ENCODE measurements at regions not wholly inside any gene's neighbourhood (a gene's known extent, or its start where the extent isn't known, plus 50 kb on each side); places are given as distances from the start of the nearest gene placed in this dataset.
"Not testable (repeated sequence)": the region's sequence is repeated elsewhere in the genome, so short reads cannot be mapped to it uniquely, and the experiment has no call there.

DNA sequence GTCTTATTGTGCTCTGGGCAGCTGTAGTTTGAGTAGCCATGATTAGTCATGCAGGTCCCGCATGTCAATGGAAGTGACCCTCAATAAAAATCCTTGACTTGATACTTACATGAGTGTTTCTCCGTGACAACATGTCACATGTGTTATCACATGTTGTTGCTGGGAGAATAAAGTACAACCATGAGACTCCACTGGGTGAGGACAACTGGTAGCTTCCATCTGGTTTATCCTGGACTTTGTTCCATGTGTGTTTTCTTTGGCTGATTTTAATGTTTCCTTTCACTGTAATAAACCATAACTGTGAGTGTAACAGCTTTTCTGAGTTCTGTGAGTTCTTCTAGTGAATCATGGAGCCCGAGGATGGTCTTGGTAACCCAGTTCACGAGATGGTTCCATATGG is 63.1 kb upstream of the NDN start:
- no peak for DNase-seq

DNA sequence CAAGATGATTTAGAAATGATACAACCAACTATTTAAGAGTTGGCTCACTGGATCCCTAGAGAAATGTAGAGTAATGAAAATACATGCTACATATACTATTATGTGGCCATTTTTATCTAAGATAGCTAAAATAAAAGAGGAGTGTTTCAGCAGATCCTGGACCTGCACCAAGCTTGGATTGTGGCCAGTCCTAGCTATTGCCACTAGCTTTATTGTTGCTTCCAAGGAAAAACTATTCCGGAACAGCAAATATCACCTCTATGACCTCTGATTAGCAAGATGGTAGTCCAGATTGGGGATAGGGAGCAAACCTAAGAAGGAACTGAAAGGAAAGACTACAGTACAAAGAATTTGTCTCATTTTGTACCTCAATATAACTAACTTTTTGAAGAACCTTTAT is 63.7 kb upstream of the NDN start:
- no peak for DNase-seq

DNA sequence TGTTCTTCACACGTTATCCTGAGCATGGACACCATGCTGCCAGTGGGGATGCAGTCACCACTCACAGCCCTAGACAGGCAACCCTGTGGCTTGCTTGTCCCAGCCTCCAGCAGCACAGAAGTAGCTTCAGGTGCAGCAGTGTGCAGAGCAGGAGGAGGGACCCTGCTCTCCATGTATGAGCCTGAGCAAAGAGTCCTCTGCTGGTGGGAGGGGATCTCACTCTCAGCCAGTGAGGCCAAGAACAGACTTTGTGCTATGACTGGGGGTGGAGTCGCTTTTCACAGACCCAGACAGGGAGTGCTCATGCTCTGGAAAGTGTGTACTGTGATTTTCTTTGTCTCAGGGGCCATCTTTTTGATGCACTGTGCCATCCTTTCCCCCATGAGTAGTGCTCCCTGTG is 66.1 kb upstream of the NDN start:
- no peak for DNase-seq

DNA sequence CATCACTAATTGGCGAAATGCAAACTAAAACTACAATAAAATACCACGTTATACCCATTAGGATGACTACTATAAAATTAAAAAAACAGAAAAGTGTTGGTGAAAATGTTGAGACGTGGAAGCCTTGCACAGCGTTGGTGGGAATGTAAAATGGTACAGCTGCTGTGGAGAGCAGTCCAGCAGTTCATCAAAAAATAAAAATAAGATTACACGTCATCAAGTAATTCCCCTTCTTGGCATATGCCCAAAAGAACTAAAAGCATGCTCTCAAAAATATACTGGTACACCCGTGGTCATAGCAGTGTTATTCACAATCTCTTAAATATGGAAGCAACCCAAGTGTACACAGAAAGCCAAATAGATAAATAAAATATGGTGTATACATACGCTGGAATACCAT is 71.8 kb upstream of the NDN start:
- no peak for DNase-seq

DNA sequence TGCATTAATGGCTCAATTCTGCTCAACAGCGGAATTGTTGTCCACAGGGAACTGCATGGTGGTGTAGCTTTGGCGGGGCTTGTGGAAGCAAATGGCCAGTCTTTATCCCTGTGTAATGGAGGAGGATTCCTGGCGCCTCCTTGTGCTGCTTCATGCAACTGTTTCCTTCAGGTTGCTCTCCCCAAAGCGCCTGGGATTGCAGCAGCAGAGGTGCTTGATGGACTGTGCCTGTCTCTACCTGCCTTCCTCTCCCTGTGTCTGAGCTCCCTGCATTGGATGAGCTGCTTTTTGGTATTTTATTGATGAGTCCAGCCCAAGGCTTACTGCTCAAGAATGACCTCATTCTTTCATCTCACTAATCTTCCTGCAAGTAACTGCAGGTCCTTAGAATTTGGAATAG is 72.9 kb upstream of the NDN start:
- no peak for DNase-seq

DNA sequence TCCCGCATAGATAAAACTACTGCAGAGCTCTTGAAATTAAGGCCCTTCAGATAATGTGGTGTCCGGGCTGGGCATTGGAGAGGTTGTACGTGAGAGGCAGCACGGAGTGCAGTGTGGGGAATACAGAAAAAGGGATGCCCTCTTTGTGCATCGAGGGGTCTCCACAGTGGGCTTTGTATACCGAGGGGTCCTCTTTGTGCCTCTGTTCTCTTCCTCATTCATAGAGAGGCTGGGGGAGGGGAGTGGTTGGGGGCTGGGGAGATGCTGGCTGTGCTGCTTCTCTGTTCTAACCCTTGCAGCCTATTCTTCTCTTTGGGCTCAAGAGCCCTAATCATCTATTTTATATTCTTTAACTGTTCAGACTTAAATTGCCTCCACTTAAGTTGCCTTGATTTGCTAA is 74.3 kb upstream of the NDN start:
- DNase-seq: no peak

DNA sequence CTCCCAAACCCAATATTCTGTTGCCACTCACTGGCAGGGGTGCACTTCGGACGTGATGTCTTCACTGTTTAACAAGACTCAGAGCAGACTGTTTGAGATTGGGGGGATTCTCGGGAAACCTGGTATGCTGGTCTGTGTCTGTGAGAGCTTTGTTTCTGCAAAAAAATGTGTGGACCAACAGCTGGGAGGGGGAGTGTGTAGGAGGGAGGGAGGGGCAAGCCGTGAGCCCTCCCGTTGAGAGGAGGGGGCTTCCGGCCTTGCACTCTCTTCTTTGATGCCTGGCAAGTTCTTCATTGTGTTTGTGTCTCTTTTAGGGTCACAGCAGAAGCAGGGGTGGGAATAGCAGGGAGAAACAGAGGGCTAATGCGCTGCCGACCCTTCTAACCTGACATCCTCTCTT is 74.9 kb upstream of the NDN start:
- DNase-seq: no peak

DNA sequence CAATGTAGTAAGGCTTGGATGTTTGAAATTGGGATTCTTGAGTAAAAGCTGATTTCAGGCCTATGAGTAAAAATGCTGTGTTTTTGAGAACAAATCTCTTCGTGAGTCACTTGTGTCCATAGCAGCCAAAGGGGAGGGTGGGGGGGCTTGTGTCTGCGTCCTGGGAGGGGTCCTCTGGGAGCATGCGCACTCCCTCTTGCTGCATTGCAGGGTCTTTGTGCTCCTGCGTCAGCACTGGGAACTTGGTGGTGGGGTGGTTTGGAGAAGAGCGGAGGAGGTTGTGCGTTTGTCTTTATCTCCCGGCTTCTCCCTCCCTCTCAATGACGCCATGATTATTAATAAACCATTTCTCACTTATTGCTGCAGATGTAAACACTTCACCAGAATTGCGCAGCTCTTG is 75.9 kb upstream of the NDN start:
- no peak for DNase-seq

DNA sequence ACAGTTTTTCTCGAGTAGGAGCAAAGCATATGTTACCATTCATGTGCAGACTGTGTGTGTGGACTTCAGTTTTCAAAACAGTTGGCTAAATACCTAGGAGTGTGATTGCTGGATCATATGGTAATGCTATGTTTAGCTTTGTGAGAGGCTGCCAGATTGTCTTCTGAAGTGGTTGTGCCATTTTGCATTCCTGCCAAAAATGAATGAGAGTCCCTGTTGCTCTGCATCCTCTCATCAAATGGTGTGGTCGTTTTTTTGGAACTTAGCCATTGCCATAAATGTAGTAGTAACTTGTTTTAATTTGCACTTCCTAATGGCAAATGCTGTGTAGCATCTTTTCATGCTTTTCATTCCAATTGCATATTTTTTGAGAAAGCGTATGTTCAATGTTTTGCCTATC is 77.2 kb upstream of the NDN start:
- DNase-seq: no peak

DNA sequence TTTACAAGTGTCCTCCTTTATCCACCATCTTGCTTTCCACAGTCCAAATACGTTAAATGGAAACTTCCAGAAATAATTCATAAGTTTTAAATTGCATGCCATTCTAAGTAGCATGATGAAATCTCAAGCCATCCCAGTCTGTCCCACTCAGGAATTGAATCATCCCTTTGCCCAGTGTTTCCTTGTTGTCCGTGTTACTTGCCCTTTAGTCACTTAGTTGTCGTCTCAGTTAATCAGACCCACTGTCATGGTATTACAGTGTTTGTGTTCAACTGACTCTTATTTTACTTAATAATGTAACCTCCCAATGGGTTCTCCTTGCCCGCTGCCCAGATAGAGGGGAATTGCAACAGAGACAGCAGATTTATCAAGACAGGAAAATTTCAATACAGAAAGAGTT is 77.6 kb upstream of the NDN start:
- DNase-seq: no peak

DNA sequence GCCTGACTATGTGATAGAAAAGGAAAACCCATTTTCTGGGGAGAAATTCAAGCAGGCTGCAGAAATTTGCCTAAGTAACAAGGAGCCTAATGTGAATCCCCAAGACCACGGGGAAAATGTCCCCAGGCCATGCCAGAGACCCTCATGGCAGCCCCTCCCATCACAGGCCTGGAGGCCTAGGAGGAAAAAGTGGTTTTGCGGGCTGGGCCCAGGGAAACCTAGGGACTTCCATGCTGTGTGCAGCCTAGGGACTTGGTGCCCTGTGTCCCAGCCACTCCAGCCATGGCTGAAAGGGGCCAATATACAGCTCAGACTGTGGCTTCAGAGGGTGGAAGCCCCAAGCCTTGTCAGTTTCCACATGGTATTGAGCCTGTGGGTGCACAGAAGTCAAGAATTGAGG is 79.7 kb upstream of the NDN start:
- not testable (repeated sequence) for DNase-seq

DNA sequence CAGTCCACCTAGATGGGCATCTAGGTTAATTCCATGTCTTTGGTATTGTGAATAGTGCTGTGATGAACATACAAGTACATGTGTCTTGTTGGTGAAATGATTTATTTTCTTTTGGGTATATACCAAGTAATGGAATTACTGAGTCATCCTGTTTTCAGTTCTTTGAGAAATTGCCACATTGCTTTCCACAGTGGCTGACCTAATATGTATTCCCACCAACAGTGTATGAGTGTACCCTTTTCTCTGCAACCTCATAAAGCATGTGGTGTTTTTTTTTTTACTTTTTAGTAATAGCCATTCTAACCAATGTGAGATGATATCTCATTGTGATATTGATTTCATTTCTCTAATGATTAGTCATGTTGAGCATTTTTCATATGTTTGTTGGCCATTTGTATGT is 86.0 kb upstream of the NDN start:
- no peak for DNase-seq

DNA sequence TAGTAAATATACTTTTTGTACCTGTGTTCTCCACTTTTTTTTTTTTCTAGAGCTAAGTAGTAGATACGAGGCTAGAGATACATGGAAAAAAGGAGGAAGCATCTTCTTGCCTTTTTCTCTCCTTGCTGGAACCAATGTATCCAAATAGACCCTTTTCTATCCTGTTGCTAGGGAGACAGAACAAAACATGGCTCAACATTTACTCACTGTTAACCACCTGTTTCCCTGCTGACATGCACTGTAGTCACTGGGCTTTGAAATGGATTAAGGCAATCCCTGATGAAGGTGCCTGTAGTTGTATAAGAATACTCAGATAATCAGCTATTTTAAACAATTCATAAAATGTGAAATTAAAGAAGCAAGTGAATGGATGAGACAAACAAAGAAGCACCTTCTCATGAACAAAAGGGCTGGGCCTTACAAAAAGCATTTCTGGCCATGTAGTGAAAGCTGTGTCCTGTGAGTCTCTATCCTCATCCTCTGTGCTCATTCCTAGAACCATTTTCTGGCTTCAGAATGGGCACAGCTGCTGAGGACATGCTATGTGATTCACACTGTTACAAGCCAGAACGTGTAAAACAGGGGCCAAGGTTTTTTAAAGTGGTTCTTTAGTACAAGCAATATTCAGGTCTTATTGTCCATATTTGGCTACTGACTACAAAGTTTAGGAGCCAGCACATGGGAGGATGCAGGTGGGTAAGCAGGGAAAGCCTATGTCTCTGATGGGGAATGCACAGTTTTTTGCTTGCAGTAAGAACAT is 100.4 kb upstream of the NDN start:
- no peak for DNase-seq

DNA sequence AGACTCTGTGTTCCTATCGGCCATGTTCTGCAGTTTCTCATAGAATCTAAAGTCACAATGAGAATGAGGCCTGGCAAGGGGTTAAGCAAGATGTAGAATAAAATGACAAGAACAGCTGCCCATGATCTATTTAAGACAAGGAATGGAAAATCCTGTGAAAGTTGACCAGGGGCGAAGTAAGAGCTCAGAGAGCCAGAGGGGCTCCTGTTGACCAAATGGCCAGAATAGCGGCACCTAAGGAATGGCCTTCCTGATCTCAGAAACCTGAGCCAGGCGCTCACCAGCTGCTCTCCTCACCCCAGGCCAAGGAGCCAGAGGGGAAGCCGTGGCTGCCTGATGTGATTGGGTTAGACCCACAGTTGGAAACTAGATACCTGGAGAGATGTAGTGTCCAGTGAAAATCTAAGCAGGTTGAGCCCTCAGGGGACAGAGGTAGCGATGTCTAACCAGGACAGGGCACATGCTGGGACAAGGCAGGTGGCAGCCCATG is 106.1 kb upstream of the NDN start:
- no peak for DNase-seq

DNA sequence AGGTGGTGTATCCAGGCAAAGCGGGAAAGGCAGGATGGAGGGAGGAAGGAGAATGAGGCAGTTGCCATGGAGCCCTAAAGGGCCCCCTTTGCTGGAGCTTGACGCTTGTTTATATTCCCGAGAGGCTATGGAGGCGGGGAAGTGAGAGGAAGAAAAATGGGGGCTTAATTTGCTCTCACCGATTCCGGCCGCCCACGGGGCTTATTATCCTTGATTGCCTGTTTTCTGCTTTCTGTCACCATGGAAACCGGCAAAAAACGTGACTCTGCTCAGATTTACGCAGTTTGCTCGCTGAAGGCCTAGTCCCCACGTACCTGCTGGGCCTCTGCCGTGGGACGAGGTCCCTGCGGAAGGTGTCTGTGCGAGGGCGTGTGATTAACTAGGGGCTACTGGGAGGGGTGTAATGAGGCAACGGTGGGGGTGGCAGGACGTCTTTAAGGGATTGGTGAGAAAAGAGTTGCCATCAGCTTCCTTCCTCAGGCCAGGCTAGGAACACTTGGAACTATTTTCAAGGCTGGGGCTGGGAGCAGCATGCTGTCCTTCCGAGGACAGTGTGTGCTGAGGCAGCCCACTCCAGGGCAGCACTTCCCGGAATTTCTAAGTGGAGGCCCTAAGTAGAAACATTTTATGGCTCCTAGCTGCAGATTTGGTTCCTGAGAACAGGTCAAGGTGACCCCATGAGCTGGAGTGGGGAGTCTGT is 110.8 kb upstream of the NDN start:
- no peak for DNase-seq

DNA sequence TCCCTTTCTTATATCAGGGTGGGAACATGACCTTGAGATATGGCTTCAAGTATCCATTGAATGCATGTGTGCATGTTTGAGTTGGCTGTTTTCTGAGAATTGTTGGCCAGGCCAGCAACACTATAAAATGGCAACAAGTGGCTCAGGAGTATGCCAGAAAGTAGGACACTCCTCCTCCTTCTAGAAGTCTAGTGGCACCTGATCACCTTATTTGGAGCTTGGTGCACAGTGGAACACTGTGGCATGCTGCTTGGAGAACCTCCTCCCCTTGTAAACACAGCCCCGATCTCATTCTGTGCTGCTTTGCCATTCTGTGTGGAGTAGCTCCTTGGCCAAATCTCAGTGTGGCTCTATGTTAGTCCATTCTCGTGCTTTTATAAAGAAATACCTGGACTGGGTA is 114.8 kb upstream of the NDN start:
- no peak for DNase-seq

DNA sequence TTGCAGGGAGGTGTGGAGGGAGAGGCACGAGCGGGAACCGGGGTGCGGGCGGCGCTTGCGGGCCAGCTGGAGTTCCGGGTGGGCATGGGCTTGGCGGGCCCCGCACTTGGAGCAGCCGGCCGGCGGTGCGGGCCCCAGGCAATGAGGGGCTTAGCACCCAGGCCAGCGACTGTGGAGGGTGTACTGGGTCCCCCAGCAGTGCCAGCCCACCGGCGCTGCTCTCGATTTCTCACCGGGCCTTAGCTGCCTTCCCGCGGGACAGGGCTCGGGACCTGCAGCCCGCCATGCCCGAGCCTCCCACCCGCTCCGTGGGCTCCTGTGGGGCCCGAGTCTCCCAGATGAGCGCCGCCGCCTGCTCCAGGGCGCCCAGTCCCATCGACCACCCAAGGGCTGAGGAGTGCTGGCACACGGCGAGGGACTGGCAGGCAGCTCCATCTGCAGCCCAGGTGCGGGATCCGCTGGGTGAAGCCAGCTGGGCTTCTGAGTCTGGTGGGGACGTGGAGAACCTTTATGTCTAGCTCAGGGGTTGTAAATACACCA is 115.9 kb upstream of the NDN start:
- DNase-seq: not testable (repeated sequence)

DNA sequence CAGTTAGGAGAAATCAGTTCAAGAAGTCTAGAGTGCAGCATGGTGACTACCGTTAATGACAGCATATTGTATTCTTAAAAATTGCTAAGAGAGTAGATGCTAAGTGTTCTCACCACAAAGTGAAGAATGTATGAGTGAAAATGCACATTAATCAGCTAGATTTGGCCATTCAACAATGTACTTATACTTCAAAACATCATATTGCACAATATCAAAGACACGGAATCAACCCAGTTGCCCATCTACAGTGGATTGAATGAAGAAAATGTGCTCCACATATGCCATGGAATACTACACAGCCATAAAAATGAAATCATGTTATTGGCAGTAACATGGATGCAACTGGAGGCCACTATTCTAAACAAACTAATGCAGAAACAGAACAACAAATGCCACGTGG is 119.9 kb upstream of the NDN start:
- DNase-seq: no peak

DNA sequence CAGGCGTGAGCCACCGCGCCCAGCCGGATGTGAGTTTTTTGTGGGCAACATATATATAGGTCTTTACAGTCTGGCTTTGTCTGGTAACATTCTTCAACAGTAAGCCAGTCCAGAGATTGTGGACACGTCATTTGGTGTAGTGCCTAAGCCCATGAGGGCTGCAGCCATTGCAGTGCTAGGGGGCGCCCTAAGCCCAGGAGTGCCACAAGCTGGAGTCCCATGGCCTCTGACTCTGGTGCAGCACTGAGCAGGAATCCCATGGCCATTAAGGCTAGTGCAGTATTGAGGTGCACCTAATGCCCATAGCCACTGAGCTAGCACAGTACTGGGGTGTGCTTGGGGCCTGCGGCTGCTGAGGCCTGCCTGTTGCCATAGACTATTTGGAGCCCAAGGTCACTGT is 136.4 kb upstream of the NDN start:
- DNase-seq: no peak

DNA sequence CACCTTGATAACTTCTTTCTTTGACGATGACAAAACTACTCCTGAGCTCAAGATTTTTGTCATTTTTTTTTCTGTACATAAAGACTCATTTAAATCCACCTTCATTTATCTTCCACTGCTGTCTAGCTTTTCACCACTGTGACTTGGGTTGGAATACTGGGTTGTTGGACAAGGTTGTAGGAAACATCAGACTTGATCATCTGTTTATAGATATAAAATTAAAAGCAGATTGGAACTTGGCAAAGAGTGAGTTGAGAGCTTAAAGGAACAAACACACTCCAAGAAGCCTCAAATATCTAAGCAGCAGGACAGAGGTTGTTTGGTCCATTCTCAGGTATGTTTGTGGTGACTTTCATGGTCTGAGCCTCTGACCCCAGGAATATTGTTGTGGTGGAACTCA is 141.7 kb upstream of the NDN start:
- no peak for DNase-seq

DNA sequence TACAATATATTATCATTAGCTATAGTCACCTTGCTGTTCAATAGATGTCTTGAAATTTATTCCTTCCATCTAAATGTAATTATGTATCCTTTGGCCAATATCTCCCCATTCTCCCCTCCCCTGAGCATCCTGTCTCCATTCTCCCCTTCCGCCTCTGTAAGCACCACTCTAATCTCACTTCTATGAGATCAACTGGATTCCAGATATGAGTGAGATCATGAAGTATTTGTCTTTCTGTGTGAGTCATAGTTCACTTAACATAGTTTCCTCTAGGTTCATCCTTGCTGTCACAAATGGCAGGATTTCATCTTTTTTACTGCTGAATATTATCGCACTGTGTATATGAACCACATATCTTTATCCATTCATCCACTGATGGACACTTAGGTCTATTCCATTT is 148.8 kb upstream of the NDN start:
- no peak for DNase-seq

DNA sequence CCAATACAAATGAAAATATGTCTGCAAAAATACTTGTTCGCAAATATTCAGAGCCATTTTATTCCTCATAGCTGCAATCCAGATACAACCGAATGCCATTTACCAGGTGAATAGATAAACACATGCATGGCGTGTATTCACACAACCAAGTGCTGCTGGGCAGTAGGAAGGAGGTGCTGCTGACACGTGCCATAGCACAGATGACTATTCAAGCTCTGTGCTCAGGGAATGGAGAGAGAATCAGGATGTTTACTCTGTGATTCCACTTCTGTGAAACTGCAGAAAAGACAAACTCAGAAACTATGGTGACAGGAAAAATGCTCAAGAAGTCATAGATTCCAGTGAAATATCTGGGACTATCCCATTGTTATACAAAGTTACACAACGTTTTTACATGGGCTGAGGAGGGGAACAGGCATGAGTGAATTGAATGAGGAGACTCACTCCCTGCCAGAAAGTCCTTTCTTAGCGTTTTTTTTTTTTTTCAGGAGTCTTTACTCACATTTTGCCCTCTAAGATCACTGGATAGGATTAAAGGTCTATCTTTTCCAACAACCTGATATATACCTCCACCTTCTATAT is 152.9 kb upstream of the NDN start:
- DNase-seq: no peak

DNA sequence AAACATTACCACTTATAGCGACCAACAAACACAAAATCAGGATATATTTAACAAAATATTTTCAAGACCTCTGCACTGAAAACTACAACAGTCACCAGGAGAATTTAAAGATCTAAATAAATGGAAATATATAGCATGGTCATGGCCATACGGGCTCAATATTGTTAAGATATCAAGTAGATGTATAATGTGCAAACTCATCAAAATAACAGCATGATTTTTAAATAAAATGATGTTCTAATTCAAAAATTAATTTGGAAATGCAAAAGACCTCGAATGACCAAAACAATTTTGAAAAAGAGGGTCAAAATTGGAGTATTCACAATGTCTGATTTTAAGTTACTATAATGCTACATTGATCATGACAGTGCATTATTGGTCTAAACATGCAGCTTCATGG is 159.1 kb upstream of the NDN start:
- no peak for DNase-seq

DNA sequence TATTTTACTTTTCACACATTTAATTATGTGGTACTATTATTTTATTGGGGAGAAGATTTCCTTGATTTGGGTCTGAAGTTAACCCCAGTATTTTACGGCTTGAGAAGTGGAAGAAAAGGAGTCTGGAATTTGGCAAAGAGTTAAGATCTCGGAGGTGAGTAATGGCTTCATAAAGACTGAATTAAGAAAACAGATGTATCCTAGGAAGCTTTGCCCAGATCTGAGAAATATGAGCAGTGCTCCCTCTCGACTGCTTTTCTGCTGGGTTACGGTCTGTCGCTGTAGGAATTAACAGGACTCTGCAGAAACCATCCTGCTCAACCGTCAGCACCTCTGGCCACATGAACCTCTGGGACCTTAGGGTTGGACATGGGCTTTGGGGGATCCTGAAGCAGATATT is 163.6 kb upstream of the NDN start:
- no peak for DNase-seq
